ENCODE measurements at regions not wholly inside any gene's neighbourhood (a gene's known extent, or its start where the extent isn't known, plus 50 kb on each side); places are given as distances from the start of the nearest gene placed in this dataset.

GRCh38 chr20:7193681-7194080 lies 426.2 kb downstream of the BMP2 start:
- Histone ChIP-seq H3K9me3 (no peaks in the 10 kb centered on the region), H3K27ac (no peak overlapping the region), H3K36me3 (no peaks in the 10 kb centered on the region), H3K4me3 (no peak overlapping the region), H3K4me1 (no peaks in the 10 kb centered on the region), H3K27me3 (no peaks in the 10 kb centered on the region)
- TF ChIP-seq CTCF (IDR thresholded peaks at IDR 0.05) = no peak
- intact Hi-C loops (cut with DNase I; ENCODE audit: low total_unique reads) = no loop called here
- DNase-seq = no peak

GRCh38 chr20:7195704-7196103 lies 428.2 kb downstream of the BMP2 start:
- intact Hi-C loops (cut with DNase I; ENCODE audit: low total_unique reads) = no loop called here
- H3K9me3 ChIP-seq = no peaks in the 10 kb centered on the region
- H3K4me1 ChIP-seq = no peaks in the 10 kb centered on the region
- H3K27ac ChIP-seq = no peak overlapping the region
- no peak for DNase-seq
- TF ChIP-seq CTCF (IDR thresholded peaks at IDR 0.05) = no peak
- no peaks in the 10 kb centered on the region for H3K27me3 ChIP-seq
- no peaks in the 10 kb centered on the region for H3K36me3 ChIP-seq
- no peak overlapping the region for H3K4me3 ChIP-seq

- H3K27ac ChIP-seq = no peak overlapping the region
- no peaks in the 10 kb centered on the region for H3K4me1 ChIP-seq
- intact Hi-C loops (cut with DNase I; ENCODE audit: low total_unique reads) = no loop called here
- no peak overlapping the region for H3K4me3 ChIP-seq
- H3K9me3 ChIP-seq = no peaks in the 10 kb centered on the region
- H3K36me3 ChIP-seq = no peaks in the 10 kb centered on the region
- no peak for DNase-seq
- no peaks in the 10 kb centered on the region for H3K27me3 ChIP-seq
- TF ChIP-seq CTCF (IDR thresholded peaks at IDR 0.05) = no peak
Observed at GRCh38 chr20:7196481-7196880, 429.0 kb downstream of the BMP2 start.

GRCh38 chr20:7199861-7200260 lies 432.4 kb downstream of the BMP2 start:
- Histone ChIP-seq H3K4me3 (no peak overlapping the region), H3K36me3 (no peaks in the 10 kb centered on the region), H3K9me3 (no peaks in the 10 kb centered on the region), H3K27me3 (no peaks in the 10 kb centered on the region), H3K27ac (no peak overlapping the region), H3K4me1 (no peaks in the 10 kb centered on the region)
- DNase-seq = no peak
- no peak for TF ChIP-seq CTCF (IDR thresholded peaks at IDR 0.05)
- intact Hi-C loops (cut with DNase I; ENCODE audit: low total_unique reads) = no loop called here

- H3K27ac ChIP-seq = no peak overlapping the region
- intact Hi-C loops (cut with DNase I; ENCODE audit: low total_unique reads) = no loop called here
- no peaks in the 10 kb centered on the region for H3K9me3 ChIP-seq
- no peaks in the 10 kb centered on the region for H3K27me3 ChIP-seq
- DNase-seq = no peak
- H3K4me1 ChIP-seq = no peaks in the 10 kb centered on the region
- no peak for TF ChIP-seq CTCF (IDR thresholded peaks at IDR 0.05)
- no peak overlapping the region for H3K4me3 ChIP-seq
- no peaks in the 10 kb centered on the region for H3K36me3 ChIP-seq
Observed at GRCh38 chr20:7207186-7207798, 439.8 kb downstream of the BMP2 start.

- no peak for TF ChIP-seq CTCF (IDR thresholded peaks at IDR 0.05)
- H3K4me1 ChIP-seq = no peaks in the 10 kb centered on the region
- H3K36me3 ChIP-seq = no peaks in the 10 kb centered on the region
- no peaks in the 10 kb centered on the region for H3K9me3 ChIP-seq
- no peak overlapping the region for H3K27ac ChIP-seq
- H3K4me3 ChIP-seq = no peak overlapping the region
- no peaks in the 10 kb centered on the region for H3K27me3 ChIP-seq
- intact Hi-C loops (cut with DNase I; ENCODE audit: low total_unique reads) = no loop called here
- no peak for DNase-seq
Observed at GRCh38 chr20:7210910-7211309, 443.4 kb downstream of the BMP2 start.

Data from tibial artery (tissue), 4 donors.